ENCODE measurements at regions not wholly inside any gene's neighbourhood (a gene's known extent, or its start where the extent isn't known, plus 50 kb on each side); places are given as distances from the start of the nearest gene placed in this dataset.

- TF ChIP-seq CTCF (IDR thresholded peaks at IDR 0.05; ENCODE audit: low read depth, low read length): no peak
- no peak overlapping the region for H3K4me3 ChIP-seq (replicated peaks in 1 of 2; ENCODE audit: low read depth in 2 of 2, low read length in 2 of 2)
- DNase-seq (ENCODE audit: low read depth in 2 of 2): no peak
Observed at GRCh38 chr9:73549991-73550390, 398.3 kb downstream of the ANXA1 start.

GRCh38 chr9:73553295-73553694, 401.6 kb downstream of the ANXA1 start:
- H3K4me3 ChIP-seq (replicated peaks in 1 of 2; ENCODE audit: low read depth in 2 of 2, low read length in 2 of 2): no peak overlapping the region
- TF ChIP-seq CTCF (IDR thresholded peaks at IDR 0.05; ENCODE audit: low read depth, low read length): no peak
- no peak for DNase-seq (ENCODE audit: low read depth in 2 of 2)

- no peak for DNase-seq (ENCODE audit: low read depth in 2 of 2)
- H3K4me3 ChIP-seq (replicated peaks in 1 of 2; ENCODE audit: low read depth in 2 of 2, low read length in 2 of 2): no peak overlapping the region
- TF ChIP-seq CTCF (IDR thresholded peaks at IDR 0.05; ENCODE audit: low read depth, low read length): no peak
Observed at GRCh38 chr9:73558471-73558870, 406.8 kb downstream of the ANXA1 start.

GRCh38 chr9:73565026-73565425, 413.4 kb downstream of the ANXA1 start:
- no peak for TF ChIP-seq CTCF (IDR thresholded peaks at IDR 0.05; ENCODE audit: low read depth, low read length)
- DNase-seq (ENCODE audit: low read depth in 2 of 2): peak in 1 of 2 donors; percentile 3

GRCh38 chr9:73565833-73566465, 414.3 kb downstream of the ANXA1 start:
- DNase-seq (ENCODE audit: low read depth in 2 of 2): peak; percentile 0 to 62
- H3K4me3 ChIP-seq (replicated peaks in 1 of 2; ENCODE audit: low read depth in 2 of 2, low read length in 2 of 2): no peak overlapping the region
- peak; percentile 2 for TF ChIP-seq CTCF (IDR thresholded peaks at IDR 0.05; ENCODE audit: low read depth, low read length)

More at GRCh38 chr9:73565026-73565425, 413.4 kb downstream of the ANXA1 start:
- no peak overlapping the region for H3K4me3 ChIP-seq (replicated peaks in 1 of 2; ENCODE audit: low read depth in 2 of 2, low read length in 2 of 2)

- DNase-seq (ENCODE audit: low read depth in 2 of 2): no peak
- TF ChIP-seq CTCF (IDR thresholded peaks at IDR 0.05; ENCODE audit: low read depth, low read length): no peak
Observed at GRCh38 chr9:73566627-73567026, 415.0 kb downstream of the ANXA1 start.

GRCh38 chr9:73573235-73573634, 421.6 kb downstream of the ANXA1 start:
- no peak for DNase-seq (ENCODE audit: low read depth in 2 of 2)
- TF ChIP-seq CTCF (IDR thresholded peaks at IDR 0.05; ENCODE audit: low read depth, low read length): no peak
- H3K4me3 ChIP-seq (replicated peaks in 1 of 2; ENCODE audit: low read depth in 2 of 2, low read length in 2 of 2): no peak overlapping the region

More at GRCh38 chr9:73566627-73567026, 415.0 kb downstream of the ANXA1 start:
- no peak overlapping the region for H3K4me3 ChIP-seq (replicated peaks in 1 of 2; ENCODE audit: low read depth in 2 of 2, low read length in 2 of 2)
